Urothelium cell line (cell line): ENCODE measurements at regions not wholly inside any gene's neighbourhood (a gene's known extent, or its start where the extent isn't known, plus 50 kb on each side); places are given as distances from the start of the nearest gene placed in this dataset.

Experiments used
- DNase-seq: peaks from one replicate; pipeline ENCODE4 v3.0.0; 2011; ENCODE audit warnings: low spot score, mixed read lengths
- FAIRE-seq: peaks from 2 replicates; lab custom pipeline; 2011; peaks lifted over from hg19 to GRCh38; lab: Jason Lieb, UNC

DNA sequence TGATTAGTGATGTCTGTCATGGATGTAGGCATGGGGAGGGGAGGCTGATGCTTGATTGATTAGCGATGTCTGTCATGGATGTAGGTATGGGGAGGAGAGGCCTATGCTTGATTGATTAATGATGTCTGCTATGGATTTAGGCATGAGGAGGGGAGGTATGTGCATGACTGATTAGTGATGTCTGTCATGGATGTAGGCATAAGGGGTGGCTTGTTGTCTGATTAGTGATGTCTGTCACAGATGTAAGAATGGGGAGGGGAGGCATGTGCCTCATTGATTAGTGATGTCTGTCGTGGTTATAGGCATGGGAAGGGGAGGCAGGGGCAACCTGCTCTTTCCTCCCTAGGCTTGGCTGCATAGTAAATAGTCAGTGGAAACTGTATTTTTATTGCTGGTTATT lies 409.4 kb downstream of the HAPSTR1 start:
- DNase-seq: no peak
- no peak for FAIRE-seq

DNA sequence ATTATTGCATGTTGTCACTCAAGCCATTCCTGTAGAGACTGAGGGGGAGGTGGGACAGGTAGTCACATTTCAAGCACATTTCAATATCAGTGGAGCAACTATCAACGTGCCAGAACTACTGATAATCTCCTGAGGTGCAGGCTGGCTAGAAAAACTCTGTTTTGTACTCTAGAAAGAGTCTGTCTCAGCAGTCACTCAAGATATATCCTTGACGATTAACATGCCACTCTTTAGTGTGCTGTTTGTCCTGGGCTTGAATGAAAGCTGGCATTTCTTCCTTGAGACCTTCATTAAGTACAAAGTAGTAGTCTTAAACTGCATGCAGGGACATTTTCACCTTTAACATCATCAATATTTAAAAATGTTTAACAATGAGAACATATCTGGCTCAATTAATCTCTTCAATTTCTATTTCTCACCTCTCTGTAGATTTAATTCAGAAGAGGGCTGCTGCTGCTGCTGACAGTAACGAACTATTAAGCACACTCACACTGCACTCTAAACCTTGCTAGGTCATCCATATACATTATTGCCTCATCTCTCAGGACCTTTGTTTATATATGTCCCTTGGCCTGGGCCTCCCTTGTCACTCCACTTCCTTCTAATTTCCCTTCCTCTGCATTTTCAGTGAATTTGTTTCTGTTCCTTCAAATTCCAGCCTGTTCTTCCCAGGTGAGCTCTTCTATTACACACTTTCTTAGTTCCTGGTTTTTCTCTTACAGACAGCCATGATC lies 412.0 kb downstream of the HAPSTR1 start:
- FAIRE-seq (no peak), DNase-seq (no peak)

DNA sequence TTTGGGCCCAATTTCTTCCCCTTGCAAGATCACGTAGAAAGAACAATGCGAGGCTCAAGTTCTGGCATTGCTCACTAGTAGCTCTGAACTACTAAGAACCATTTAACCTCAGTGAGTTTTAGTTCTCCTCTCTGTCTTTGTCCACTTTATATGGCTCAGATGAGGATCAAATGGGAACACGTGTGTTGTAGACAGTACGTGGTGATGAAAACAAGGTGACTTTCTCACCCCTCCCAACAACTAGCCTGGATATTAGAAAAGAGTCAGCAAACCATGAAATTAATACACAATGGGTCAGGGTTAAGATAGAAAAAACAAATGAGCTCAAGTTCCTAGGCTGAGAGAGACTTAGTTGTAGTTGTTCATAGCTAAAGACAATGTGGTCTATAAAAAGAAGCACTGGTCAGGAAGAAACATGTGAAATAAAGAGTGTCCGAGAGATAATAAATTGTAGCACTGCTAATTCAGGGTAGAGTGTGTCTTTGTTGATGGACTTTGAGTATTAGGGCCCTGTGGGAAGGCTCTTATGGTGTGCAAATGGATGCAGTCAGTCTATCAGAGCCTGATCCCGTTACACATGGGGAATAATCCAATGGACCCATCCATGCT lies 417.0 kb downstream of the HAPSTR1 start:
- FAIRE-seq (no peak), DNase-seq (no peak)

DNA sequence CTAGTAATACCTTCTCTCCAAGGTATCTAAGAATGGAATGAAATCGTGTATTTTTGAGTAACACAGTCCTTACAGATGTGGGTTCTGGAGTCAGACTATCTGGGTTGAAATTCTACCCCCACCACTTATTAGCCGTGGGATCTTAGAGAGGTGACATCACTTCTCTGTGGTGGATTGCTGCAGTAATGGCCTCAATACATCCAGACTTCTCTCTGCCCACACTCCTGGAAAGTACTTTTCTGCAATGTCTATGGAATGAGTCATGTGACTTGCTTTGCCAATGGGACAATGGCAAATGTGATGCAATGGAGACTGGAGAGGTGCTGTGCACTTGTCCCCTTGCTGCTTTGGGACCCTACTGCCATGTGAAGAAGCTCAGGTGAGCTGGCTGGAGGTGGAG lies 418.2 kb downstream of the HAPSTR1 start:
- DNase-seq: no peak
- no peak for FAIRE-seq

DNA sequence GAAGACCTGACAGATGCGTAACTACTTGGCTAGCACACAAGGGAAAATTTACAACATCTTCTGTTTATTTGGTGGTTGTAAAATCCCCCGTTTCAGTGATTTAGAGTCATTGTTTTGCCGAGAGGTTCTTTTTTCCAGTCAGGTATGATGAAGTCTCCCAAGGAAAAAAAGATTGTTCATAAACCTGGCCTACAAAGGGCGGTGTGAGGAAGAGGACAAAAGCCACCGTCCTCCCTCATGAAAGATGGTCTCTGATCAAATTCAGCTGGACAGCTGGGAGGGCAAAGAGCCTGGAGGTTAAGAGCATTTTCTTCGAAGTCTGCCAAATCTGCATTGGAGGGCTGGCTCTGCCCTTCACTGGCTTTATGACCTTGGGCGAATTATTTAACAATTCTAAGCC lies 419.9 kb downstream of the HAPSTR1 start:
- no peak for FAIRE-seq

DNA sequence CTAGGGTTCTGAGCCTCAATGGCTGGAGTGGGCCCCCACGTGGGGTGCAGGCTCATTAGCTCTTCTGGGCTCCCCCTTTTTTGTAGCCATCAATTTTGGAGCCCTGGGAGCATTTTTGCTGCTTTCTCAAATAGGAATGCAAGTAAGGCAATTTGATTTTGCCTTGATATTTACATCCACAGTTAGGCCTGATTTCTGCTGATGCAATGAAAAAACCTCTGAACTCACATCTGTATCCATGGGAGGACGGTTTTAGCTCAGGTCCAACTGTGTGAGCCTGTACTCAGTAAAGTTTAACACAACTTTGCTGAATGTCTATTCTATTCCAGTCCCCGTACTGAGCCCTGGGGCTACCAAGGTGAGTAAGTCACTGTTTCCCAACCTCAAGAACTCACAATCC lies 425.0 kb downstream of the HAPSTR1 start:
- FAIRE-seq (no peak), DNase-seq (no peak)

More for the DNA sequence above, 419.9 kb downstream of the HAPSTR1 start:
- no peak for DNase-seq

DNA sequence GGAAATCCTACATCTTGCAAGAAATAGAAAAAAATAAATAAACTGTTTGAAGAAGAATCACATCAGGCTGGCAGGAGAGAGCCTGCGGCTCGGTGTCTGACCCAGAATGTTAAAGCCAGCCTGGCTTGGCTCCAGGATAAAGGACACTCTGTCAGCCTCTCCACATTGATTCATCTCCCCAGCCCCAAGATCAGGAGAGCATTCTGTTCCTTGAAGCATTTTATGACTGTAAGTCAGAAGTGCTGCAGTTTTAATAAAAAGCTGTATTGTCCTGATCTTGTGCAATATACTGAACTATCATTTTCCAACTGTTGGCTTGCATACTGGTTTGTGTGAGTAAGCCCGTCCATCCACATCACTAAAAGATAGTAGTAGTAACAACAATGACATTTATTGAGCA lies 426.6 kb downstream of the HAPSTR1 start:
- DNase-seq: peak; percentile 25
- no peak for FAIRE-seq

DNA sequence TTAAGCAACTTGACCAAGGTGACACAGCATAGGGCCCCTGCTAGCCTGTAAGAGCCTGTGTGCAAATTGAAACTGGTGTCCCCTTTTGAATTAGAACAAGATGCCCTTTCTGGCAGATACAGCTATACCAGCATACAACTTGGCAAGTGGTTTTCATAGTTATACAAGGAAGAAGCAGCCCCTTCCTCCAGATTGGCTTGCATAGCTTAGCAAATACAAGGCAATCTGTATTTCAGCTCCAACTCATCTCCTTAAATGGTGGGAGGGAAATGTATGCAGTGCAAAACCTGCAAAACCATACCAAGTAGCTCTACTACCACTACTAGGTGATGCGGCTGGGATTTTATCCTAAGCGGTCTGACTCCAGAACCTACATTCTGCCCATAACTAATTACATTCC lies 427.1 kb downstream of the HAPSTR1 start:
- FAIRE-seq: no peak
- DNase-seq: no peak

DNA sequence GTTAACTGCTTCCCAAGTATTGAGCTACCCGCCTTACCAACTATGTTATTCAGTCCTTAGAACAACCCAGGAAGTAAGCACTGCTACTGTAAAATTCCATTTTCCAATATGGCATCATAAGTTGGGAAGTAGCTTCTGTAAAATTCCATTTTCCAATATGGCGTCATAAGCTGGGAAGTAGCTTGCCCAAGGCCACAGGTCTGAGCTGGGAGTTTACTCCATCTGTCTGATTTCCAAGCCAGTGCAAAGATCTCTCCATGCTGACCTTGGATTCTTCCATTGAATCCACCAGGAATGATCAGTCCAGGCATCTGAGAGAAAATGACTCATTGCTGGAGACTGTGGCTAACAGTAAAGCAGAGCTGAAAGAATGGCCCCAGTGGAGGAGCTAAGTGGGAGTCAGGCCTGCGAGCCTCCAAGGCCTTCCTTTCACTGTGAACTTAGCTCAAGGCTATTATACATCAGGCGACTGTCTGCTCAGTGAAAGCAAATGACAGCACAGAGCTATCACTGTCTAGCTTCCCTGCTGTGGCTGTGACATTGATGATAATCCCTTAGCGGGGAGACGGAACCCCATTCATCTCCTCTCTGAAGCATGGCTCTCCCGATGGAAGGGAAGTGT lies 430.4 kb downstream of the HAPSTR1 start:
- FAIRE-seq: no peak
- peak; percentile 43 for DNase-seq

DNA sequence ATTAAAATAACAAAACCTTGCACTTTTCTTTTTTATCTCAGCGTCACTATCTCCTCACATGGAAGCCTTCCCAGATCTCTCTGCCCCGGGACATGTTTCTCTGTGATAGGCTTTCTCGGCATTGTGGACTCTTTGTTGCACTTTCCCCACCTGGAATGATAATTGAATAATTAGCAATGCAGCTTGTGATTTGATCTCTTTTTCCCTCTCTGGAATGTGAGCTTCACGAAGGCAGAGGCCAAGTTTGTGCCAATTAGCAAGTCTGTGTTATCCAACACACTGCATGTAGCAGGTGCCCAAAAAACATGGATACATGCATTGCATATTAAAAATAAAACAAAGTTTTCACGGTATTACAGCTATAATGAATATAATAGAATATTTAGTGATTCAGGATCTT lies 431.2 kb downstream of the HAPSTR1 start:
- FAIRE-seq: no peak
- no peak for DNase-seq

DNA sequence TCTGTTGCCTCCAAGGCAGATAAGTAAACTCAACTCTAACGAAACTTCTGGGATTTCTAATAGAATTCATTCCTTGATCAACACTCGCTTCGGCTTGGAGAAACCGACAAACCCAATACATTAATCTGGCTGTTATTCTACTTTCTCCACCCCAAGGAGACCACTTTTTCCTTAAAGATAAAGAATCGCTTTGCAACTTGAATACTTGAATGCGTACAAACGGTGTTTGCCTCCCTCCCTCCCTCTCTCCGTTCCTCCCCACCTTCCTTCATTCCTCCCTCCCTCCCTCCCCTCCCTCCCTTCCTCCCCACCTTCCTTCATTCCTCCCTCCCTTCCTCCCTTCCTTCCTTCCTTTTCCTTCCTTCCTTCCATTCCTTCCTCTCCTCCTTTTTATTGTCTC lies 432.6 kb downstream of the HAPSTR1 start:
- FAIRE-seq: no peak
- DNase-seq: no peak

DNA sequence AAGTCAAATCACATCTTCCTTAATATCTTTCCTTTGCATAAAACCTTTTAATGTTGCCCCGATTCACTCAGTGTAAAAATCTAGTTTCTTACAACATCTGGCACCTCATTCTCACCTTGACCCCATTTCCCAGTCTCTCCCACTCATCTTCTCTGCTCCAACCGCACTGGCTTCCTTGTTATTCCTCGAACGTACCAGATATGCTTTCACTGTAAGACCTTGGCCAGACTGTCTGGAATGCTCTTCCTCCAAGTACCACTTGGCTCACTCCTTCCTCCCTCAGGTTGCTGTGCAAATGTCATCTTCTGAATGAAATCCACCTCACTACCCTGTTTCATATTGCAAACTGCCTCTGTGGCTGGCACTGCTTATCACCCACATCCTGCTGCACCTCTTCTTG lies 433.6 kb downstream of the HAPSTR1 start:
- FAIRE-seq (no peak), DNase-seq (no peak)

DNA sequence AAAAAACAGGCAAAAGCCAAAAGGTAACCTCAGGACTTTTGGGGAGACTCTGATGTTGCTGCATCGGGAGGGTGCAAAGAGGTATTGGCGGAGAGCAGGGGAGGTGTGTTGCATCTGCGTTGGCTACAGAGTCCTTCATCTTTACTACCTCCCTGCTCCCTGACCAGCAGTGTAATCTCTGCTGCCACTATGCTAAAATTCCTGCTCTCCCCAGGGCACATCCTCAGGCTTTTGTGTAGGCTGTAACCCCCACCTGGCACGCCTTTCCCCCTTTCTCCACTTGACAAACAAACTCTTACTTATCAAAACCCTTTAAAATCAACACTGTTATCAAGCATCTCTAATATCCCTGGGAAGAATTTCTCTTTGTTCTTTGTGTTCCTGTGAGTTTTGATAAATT lies 435.3 kb downstream of the HAPSTR1 start:
- FAIRE-seq (no peak), DNase-seq (no peak)

DNA sequence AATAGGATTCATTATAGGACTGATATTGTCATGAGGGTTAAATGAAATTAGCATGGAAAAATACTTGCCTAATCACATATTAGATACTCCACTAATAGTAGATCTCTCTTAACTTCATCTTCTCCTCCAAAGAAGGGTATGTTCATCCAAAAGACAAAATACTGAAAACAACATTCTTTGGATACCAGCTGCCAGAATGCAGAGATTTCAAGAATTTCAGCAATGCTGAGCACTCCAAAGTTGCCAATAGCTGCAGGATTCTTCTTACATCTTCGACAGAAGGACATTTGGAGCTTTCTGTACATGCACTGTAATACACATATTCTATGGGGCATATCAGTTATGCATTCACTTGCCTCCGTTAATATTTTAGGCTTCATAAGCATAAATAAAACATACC lies 436.5 kb downstream of the HAPSTR1 start:
- FAIRE-seq: no peak
- no peak for DNase-seq

DNA sequence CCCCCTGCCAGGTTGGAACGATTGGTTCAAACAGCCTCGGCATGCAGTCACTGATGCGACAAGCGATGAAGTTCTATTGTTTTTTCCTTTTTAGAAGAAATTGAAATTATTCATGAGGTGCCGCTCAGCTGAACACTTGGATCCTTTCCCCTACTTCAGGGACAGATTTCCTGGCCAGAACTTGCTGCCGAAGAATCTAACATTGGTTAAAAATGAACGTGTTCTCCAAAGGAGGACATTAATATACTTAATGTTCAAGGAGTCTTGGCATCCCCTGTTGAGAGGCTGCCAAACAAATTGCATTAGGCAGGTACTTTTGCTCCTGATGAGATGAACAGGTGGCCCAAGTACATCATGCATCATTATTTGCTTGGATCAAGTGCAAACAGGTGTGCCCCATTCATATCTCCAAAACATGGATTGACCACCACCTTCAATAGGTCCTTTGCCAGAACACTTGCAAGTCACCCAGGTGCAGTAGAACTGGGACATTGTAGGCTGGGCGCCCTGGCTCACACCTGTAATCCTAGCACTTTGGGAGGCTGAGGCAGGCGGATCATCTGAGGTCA lies 437.2 kb downstream of the HAPSTR1 start:
- no peak for DNase-seq
- FAIRE-seq: no peak

DNA sequence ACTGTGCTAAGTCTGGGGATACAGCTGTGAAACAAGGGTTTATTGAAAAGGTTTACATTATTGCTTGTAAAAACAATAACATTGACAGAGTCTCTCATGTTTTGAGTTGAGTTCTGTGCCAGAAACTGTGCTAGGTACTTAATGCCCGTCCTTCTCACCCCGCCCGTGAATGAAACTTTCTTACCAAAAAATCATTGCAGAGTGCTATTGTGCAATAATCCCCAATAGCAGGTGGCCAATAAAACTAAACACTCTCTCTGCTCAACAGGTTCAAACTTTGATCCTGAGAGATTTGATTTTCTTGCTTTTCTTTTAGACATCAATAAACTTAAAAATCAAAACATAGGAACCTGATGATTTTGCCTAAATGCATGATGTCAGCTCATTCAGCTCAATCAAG lies 441.6 kb downstream of the HAPSTR1 start:
- no peak for FAIRE-seq
- no peak for DNase-seq

DNA sequence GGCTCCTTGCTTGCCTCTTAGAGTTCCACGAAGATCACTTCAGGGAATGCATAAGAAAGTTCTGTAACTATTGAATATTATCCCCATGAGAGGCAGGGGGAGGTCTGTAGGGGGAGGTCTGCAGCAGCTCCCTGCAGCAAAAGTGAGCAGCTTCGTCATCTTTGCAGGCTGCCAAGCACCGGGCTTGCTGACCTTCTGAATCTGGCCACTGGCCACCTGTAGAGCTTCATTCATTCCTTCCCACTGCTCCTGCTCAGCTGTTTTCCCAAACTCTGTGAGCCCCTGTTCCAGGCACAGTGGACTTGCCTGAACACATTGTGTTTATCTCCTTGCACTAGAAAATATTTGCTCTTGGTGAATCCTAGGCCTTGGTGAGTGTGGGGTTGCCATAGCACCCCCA lies 443.3 kb downstream of the HAPSTR1 start:
- no peak for DNase-seq
- FAIRE-seq: no peak

DNA sequence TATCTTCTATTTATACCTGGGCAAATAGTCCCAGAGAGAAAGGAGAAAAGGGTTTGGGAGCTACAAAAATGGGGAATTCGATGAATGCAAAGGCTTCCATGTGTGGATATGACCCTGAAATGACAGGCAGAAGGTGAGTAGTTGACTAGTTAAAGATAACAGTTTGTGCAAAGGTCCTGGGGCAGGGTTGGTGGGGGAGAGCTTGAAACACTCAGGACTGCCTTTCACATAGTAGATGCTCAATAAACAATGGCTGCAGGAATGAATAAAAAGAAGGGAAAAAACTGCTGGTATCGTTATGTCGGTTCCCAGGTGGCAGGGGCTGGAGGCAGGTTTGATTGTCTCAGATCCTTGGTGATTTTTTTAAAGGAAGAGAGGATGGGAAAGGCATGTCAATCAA lies 445.5 kb downstream of the HAPSTR1 start:
- FAIRE-seq (no peak), DNase-seq (no peak)

DNA sequence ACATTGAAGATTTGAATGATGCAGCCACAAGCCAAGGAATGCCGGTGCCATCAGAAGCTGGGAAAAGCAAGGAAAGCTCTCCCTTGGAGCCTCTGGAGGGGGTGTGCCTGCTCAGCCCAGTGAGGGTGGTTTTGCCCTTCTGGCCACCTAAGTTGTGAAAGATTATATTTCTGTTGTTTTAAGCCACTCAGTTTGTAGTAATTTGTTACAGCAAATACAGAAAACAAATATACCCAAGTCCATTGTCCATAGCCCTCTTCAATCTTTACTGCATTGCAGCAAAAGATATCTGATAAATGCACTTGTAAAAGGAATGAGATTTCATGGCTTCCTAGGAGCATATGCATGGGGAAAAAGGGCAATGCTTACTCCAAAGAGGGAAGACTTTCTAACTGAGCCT lies 447.9 kb downstream of the HAPSTR1 start:
- DNase-seq (no peak), FAIRE-seq (no peak)

DNA sequence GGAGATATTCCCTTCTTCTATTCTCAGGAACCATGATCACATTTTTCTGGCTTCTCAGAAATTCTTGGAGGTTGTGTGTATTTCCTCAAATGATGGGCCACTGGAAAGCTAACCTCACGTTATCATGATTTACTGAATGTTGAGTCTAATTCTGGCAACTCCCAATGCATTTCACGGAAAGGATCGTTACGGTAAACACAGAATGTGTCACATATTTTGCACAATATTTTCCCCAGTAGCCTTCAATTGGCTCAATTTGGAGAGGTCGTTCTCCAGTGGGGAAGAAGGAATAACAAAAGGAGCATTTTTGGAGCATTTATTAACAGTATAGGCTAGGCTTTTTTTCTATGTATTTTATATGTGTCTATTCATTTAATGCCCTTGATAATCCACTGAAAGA lies 450.3 kb downstream of the HAPSTR1 start:
- DNase-seq (no peak), FAIRE-seq (no peak)

DNA sequence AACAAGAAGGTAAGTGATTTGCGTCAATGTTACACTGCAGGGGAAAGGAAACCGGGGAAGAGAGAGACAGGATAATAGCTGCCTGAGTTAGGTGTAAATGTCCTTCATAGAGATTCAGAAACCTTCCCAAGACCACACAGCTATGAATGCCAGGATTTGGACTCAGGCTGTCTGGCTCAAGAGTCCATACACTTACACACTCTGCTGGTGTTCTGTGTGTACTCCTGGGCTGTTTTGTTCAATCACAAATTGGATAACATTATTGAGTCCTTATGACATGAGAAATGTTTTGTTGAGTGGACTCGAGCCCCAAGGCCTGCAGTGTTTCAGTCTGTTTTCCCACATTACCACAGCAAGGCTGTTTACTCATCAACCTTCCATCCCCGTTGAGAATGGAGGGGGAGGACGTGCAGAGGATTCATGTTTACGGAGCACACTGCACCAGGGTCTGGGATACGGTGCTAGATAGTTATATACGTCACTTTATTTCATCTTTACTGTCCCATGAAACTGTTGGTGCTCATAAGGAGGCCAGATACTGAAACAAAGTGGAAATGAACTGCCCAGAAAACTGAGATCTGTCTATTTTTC lies 450.8 kb downstream of the HAPSTR1 start:
- FAIRE-seq: peak; percentile 20
- no peak for DNase-seq
